ENCODE measurements at regions not wholly inside any gene's neighbourhood (a gene's known extent, or its start where the extent isn't known, plus 50 kb on each side); places are given as distances from the start of the nearest gene placed in this dataset.
"Not testable (repeated sequence)": the region's sequence is repeated elsewhere in the genome, so short reads cannot be mapped to it uniquely, and the experiment has no call there.

DNA sequence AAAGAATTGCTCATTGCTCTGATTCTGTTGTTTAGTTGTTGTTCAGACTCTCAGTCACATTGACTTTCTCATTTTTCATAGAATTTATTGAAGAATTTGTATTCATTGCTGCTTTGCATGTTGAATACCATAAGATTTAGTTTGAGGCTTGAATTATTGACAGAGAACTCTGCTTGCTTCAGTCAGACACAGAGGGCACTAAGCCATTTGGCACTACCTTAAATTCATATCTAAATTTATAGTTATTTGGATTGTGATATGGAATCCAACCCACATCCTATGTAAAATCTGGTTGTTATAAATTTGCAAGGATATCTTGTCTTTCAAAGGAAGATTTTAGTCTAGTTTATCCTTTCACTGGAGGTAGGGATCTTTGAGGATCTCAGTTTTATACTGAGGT, 1748.6 kb downstream of the BRINP3 start:
- DNase-seq (ENCODE audit: low spot score): no peak

DNA sequence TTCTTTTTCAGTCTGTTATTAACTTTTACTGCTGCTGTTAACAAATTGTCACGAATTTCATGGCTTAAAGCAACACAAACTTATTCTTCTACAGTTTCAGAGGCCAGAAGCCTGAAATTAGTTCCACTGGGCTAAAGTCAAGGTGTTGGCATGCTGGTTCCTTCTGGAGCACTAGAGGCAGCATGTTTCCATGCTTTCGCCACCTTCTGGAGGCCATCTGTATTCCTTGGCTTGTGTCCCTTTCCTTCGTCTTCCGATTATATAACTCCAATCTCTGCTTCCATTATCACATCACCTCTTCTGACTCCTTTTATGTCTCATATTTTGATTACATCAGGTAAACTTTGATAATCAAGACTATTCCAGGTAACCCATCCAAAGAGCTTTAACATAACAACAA, 1742.1 kb downstream of the BRINP3 start:
- DNase-seq (ENCODE audit: low spot score): no peak

DNA sequence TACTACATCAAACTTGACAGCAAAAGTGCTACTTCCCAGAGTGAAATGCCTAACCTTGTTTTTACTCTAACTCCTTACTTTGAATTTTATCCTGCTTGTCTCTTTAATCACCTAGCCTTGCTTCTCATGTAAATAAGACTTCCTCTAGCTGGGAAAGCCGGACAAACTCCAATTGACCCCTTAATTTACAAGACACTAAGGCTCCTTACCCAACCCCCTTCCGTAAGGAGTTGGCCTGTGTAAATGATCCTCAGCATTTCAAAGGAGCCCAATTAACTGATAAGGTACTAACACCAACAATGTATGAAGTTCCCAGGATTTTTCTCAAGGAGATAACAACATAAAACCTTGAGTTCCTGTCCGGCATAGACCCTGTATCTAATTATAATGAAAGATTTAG, 1728.4 kb downstream of the BRINP3 start:
- not testable (repeated sequence) for DNase-seq (ENCODE audit: low spot score)

DNA sequence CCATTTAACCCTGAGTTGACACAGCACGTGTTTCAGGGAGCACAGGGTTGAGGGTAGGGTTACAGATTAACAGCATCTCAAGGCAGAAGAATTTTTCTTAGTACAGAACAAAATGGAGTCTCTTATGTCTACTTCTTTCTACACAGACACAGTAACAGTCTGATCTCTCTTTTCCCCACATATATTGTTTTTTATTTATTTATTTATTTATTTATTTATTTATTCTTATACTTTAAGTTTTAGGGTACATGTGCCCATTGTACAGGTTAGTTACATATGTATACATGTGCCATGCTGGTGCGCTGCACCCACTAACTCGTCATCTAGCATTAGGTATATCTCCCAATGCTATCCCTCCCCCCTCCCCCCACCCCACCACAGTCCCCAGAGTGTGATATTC, 1725.6 kb downstream of the BRINP3 start:
- DNase-seq (ENCODE audit: low spot score): not testable (repeated sequence)

DNA sequence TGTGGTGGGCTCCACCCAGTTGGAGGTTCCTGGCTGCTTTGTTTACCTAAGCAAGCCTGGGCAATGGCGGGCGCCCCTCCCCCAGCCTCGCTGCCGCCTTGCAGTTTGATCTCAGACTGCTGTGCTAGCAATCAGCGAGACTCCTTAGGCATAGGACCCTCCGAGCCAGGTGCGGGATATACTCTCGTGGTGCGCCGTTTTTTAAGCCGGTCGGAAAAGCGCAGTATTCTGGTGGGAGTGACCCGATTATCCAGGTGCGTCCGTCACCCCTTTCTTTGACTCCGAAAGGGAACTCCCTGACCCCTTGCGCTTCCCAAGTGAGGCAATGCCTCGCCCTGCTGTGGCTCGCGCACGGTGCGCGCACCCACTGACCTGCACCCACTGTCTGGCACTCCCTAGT, 1719.9 kb downstream of the BRINP3 start:
- not testable (repeated sequence) for DNase-seq (ENCODE audit: low spot score)

DNA sequence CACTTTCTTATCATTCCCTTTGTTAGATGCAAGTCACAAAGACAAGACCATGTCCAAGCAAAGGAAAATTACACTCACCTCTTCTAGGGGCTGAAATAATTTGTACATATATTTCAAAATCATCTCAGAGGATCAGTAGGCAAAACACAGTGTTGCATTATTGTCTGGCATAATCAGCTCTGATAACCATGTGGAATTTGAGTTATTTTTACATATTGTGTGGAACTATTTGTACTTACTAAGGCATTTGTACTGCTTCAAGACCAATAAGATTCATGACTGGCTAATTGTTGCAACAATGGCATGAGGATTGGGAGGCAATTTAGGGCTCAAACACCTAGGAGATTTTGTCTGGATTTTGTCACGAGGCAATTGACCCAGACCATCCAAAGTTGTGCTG, 1716.4 kb downstream of the BRINP3 start:
- no peak for DNase-seq (ENCODE audit: low spot score)

DNA sequence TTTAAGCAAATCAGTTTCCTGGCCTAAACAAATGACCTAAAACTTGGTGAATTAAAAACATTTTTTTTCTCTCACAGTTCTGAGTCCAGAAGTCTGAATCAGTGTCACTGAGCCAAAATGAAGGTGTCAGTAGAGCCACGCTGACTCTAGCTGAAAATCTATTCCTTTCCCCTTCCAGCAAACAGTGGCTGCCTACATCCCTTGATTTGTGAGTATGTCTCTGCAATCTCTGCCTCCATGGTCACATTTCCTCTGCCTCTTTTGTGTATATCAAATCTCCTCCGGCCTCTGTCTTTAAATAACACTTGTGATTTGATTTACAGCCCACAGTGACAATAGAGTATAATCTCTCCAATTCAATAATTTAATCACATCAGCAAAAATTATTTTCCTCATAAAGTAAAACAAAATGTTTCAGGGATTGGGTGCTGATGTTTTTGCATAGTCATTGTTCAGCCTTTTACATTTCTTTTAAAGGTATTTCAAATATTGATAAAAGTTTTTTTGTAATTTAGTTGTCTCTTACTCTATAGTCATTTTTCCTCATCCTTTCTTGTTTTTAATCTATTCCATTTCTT, 1715.4 kb downstream of the BRINP3 start:
- no peak for DNase-seq (ENCODE audit: low spot score)

DNA sequence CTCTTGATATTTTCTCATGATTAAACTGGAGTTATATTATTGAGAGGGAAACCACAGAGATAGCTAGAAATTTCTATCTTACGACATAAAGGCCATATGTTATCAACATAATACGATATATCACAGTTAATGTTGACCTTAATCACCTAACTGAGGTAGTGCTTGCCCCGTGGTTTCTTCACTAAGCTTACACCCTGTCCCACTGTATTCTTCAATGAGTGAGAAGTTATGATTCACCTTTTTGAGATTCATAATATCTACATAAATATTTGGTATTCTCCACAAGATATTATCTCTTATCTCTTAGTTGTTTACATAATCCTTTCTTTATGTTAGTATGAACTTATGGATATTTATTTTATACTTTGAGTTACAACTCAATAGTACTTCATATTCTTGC, 1714.1 kb downstream of the BRINP3 start:
- no peak for DNase-seq (ENCODE audit: low spot score)

DNA sequence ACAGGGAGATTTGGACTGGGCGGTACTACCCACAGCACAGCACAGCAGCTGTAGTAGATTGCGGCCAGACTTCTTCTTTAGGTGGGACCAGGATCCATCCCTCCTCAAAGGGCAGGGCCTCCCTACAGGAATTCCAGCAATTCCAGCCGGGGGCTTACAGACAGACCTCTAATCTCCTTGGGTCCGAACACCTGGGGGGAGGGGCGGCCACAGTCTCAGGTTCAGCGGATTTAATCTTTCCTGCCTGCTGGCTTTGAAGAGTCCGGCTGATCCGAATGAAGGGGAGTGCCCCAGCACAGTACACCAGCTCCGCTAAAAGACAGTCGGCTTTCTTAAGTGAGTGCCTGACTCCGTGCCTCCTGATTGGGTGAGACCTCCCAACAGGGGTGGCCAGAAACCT, 1708.5 kb downstream of the BRINP3 start:
- DNase-seq (ENCODE audit: low spot score): no peak

DNA sequence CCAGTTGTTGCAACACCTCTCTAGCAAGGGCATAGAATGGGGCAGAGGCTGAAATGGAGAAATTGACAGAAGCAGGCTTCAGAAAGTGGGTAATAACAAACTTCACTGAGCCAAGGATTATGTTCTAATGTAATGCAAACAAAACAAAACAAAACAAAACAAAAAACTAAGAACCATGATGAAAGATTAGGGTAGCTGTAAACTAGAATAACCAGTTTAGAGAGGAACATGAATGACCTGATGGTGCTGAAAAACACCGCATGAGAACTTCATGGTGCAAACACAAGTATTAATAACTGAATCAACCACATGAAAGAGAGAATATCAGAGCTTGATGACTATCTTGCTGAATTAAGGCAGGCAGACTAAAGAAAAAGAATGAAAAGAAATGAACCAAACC, 1707.7 kb downstream of the BRINP3 start:
- no peak for DNase-seq (ENCODE audit: low spot score)

DNA sequence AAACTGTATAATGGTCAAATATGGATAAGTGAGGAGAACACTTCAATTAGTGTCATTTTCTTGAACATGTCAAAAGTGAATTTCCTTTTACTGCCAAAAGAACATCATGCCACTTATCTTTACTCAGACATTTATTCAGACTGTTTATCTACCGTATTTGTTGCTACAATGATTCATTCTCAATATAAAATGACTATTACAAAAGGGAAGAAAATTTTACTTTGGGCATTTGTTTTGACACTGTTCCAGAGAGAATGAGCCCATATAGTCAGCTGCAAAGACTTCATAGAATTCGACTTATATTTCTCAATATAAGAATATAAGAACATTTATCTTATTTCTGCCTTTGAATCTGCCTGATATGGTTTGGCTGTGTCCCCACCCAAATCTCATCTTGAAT, 1699.1 kb downstream of the BRINP3 start:
- DNase-seq (ENCODE audit: low spot score): no peak

DNA sequence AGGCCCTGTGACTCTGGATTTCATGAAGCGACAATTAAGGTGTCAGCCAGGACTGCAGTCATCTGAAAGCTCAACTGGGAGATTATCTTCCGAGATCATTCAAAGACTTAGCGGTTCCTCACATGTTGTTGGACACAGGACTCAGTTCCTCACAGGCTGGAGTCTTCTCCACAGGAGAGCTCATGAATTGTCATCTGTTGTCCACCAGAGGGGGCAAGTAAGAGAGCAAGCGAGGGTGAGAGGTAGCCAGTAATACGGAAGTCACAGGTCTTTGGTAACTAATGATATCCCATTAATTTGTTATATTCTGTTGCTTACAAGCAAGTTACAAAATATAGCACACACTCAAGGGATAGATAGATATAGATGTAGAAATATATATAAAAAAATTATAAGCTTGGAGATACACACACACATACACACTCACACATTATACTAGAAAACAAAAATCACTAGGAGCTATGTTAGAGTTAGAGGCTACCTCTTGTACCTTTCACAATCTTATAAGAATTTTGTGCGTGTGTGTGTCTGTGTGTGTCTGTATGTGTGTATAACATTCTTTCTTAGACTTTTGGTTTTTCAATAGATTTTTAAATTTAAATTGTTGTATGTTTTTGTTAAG, 1695.3 kb downstream of the BRINP3 start:
- peak; percentile 71 for DNase-seq (ENCODE audit: low spot score)

DNA sequence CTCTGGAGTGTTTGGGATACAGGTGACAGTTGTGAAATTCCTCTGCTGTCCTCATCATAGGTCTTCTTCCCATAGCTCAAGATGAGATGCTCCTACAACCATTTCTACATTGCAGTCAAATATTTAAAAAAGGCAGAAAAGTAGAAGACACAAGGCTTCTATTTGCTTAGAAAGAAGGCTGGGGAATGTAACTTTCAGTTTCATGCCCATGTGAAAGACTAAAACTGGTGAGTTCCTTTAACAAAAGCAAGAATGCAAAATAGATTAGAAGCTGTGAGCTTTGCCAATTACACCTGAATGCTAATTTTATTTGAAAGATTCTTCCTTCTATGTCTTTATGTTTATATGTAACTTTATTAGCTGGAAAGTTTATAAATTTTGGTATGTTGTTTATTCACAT, 1682.7 kb downstream of the BRINP3 start:
- no peak for DNase-seq (ENCODE audit: low spot score)

DNA sequence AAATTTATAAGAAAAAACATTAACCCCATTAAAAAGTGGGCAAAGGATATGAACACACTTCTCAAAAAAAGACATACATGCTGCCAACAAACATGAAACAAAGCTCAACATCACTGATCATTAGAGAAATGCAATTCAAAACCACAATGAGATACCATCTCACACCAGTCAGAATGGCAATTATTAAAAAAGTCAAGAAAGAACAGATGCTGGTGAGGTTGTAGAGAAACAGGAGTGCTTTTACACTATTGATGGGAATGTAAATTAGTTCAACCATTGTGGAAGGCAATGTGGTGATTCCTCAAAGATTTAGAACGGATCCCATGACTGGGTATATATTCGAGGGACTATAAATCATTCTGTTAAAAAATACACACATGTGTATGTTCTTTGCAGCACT, 1665.5 kb downstream of the BRINP3 start:
- not testable (repeated sequence) for DNase-seq (ENCODE audit: low spot score)

DNA sequence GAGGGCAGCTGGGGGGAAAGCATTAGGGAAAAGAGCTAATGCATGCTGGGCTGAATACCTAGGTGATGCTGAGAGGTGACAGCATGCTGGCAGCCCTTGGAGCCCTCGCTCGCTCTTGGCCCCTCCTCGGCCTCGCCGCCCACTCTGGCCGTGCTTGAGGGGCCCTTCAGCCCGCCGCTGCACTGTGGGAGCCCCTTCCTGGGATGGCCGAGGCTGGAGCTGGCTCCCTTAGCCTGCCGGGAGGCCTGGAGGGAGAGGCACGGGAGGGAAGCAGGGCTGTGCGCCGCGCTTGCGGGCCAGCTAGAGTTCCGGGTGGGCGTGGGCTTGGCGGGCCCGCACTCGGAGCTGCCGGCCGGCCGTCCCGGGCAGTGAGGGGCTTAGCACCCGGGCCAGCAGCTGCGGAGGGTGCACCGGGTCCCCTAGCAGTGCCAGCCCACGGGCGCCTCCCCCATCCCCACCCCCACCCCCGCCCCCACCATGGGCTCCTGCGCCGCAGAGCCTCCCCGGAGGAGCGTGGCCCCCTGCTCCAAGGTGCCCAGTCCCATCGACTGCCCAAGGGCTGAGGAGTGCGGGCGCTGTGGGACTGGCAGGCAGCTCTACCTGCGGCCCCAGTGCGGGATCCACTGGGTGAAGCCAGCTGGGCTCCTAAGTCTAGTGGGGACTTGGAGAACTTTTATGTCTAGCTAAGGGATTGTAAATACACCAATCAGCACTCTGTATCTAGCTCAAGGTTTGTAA, 1664.7 kb downstream of the BRINP3 start:
- not testable (repeated sequence) for DNase-seq (ENCODE audit: low spot score)

DNA sequence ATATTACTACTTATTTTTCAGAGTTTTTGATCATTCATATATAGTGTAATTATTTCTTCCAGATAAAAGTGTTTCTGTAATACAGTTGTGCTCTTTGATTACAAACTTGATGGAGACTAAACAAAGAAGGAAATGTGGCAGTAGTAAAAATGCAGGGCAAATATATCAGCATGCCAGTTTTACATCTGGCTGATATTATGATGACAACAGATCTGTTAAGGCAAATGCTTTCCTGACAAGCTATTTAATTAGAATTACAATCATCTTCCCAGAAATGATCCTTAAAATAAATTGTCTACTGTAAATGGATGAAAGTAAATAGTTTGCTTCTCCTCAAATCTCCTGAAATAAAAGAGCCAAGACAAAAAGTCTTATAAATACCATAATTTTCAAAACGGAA, 1659.8 kb downstream of the BRINP3 start:
- no peak for DNase-seq (ENCODE audit: low spot score)

DNA sequence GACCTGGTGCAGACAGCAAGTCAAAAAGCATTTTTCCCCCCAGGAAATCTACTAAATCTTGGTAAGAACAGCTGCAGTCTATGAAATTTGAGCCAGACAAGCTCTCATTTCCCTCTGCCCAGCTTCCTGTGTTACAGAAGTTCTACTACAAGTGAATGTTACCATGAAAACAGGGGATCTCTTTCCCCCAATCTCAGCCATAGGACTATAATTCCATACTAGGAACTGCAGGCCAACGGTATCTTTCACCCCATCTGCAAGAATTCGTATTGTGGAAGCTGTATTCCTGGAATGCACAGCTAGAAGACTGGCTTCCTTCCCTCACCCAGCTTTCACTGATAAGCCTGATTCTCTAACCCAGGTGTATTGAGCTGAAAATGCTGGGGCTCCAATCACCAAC, 1655.4 kb downstream of the BRINP3 start:
- no peak for DNase-seq (ENCODE audit: low spot score)

DNA sequence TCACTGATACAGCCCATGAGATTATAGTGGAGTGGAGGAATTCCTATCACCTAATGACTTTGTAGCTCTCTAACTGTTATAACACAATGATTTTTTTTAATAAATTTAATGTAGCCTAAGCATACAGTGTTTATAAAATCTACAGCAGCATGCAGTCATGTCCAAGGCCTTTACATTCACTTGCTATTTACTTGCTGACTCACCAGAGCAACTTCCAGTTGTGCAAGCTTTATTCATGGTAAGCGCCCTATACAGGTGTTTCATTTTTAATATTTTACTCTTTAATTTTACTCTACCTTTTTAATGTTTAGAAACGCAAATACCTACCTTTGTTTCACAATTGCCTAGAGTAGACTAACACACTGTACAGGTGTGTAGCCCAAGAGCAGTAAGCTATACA, 1652.2 kb downstream of the BRINP3 start:
- no peak for DNase-seq (ENCODE audit: low spot score)

DNA sequence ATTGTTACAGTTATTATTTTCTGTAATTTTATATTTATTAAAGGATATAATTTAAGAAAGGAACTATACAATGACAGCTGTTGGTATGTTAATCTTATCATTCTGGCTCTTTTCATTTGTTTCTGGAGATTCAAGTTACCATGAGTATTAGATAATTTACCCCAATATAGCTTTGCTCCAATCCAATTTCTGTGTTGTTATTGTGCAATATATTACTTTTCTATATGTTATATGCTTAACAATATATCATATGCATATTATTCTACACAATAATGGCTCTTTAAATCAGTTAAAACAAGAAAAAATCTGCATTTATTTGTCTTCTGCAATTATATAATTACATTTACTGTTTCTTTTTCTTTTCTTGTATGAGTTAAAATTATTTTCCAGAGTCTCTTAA, 1650.9 kb downstream of the BRINP3 start:
- DNase-seq (ENCODE audit: low spot score): no peak

DNA sequence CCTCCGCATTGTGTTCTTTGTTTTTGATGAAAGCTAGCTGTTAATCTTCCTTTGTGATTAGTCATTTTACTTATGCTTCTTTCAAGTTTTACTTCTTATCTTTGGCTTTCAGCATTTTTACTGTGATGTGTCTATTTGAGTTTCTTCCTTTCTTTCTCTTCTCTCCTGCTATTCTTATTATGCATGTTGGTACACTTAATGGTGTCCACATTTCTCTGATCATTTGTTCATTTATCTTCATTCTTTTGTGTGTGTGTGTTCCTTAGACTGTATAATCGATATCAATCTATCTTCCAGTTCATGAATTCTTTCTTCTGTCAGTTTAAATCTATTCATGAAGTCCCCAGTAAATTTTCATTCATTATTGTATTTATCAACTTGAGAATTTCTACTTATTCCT, 1650.3 kb downstream of the BRINP3 start:
- no peak for DNase-seq (ENCODE audit: low spot score)

DNA sequence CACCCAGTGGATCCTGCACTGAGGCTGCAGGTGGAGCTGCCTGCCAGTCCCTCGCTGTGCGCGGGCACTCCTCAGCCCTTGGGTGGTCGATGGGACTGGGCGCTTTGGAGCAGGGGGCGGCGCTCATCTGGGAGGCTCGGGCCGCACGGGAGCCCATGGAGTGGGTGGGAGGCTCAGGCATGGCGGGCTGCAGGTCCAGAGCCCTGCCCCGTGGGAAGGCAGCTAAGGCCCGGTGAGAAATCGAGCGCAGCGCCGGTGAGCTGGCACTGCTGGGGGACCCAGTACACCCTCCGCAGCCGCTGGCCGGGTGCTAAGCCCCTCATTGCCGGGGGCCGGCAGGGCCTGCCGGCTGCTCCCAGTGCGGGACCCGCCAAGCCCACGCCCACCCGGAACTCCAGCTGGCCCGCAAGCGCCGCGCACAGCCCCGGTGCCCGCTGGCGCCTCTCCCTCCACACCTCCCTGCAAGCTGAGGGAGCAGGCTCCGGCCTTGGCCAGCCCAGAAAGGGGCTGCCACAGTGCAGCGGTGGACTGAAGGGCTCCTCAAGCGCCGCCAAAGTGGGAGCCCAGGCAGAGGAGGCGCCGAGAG, 1636.5 kb downstream of the BRINP3 start:
- DNase-seq (ENCODE audit: low spot score): not testable (repeated sequence)

DNA sequence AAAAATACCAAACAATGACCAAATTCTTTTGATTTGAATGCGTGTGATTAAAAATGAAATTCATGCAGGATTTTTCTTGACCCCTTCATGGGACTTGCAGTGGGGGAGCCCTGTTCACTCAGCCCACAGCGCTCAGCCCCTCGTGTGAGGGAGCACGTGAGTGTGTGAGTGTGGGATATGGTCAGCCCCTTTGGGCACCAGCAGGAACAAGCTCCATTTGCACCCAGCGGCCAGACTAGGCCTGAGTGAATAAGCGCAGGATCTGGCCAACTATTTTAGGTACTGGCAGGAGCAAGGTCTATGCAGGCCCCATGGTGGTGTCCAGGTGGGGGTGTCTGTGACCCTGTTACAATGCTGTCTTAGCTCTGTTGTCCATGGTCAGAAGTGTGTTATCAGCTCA, 1631.2 kb downstream of the BRINP3 start:
- DNase-seq (ENCODE audit: low spot score): no peak

DNA sequence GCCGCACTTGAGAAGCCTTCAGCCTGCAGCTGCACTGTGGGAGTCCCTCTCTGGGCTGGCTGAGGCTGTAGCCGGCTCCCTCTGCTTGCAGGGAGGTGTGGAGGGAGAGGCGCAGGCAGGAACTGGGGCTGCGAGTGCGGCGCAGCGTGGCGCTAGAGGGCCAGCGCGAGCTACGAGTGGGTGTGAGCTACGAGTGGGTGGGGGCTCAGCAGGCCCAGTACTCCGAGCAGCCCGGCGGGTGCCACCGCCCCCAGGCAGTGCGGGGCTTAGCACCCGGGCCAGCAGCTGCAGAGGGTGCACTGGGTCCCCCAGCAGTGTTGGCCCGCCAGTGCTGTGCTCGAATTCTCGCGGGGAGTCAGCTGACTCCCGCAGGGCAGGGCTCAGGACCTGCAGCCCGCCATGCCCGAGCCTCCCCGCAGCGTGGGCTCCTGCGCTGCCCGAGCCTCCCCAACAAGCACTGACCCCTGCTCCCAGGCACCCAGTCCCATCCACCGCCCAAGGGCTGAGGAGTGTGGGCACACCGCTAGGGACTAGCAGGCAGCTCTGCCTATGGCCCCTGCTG, 1620.1 kb downstream of the BRINP3 start:
- no peak for DNase-seq (ENCODE audit: low spot score)

All from H4 (cell line).